ENCODE measurements at regions not wholly inside any gene's neighbourhood (a gene's known extent, or its start where the extent isn't known, plus 50 kb on each side); places are given as distances from the start of the nearest gene placed in this dataset.
"Not testable (repeated sequence)": the region's sequence is repeated elsewhere in the genome, so short reads cannot be mapped to it uniquely, and the experiment has no call there.

GRCh38 chr9:38170155-38170554 lies 101.1 kb upstream of the SHB start:
- DNase-seq (ENCODE audit: low read depth in 4 of 4, low spot score in 3 of 4), result not testable (repeated sequence)

- DNase-seq (ENCODE audit: low read depth in 4 of 4, low spot score in 3 of 4), result no peak
These were observed 97.5 kb upstream of the SHB start for GRCh38 chr9:38166501-38166900.

GRCh38 chr9:38164659-38165221 lies 95.7 kb upstream of the SHB start:
- no peak for DNase-seq (ENCODE audit: low read depth in 4 of 4, low spot score in 3 of 4)

DNA sequence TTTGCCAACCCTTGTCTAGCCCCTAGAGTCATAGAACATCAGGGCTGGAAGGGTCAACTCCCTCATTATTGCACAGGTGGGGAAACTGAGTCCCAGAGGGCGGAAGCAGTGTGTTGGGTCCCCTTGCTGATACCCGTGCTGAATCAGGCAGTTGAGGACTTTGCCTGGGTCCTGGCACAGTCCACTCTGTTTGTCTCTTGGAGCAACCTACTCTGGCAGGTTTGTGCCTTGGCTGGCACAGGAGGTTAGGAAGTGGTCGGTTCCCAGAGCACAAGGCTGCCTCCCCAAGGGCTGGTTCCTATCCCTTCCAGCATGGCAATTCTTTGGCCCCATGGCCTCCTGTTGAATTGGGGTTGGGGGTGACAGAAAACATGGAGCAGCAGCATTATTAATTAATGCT lies 94.5 kb upstream of the SHB start:
- DNase-seq (ENCODE audit: low read depth in 4 of 4, low spot score in 3 of 4), result no peak

DNA sequence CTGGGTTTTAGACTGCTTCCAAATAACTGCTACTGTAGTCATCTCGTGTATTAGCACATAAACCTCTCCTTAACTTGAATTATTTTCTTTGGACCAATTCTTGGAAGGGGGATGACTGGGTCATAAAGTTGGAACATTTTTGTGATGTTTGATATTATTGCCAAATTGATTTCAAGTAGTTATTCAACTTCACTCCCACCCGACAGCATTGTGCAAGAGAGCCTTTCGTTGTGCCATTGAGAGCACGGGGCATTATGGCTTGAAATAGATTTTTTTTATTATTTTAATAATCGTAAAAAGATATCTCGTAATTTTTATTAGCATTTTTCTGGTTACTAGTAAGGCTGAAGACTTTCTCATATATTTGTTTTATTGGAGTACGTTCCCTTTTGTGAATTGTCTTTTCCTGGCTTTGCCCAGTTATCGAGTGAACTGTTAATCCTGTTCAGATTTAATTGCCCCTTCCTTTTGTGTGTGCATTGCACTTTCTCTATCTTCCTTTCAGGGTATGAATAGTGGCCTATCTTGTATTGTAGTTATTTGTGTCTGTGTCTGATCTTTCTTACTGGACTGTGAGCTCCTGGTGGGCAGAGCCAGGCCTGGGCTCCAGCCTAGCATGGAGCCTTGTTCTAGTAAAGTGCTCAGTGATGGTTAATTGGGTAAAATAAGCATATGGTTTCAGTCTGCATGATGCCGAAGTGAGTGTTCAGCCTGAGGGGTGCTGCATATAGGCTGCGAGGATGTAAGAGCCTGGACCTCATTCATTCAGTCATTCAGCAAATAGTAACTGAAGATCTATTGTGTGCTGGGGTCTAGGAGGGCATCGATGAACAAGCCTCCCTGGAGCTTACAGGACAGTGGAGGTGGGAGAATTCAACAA lies 93.5 kb upstream of the SHB start:
- DNase-seq (ENCODE audit: low read depth in 4 of 4, low spot score in 3 of 4), result no peak

- peak in 2 of 4 donors; percentile 26 to 38 for DNase-seq (ENCODE audit: low read depth in 4 of 4, low spot score in 3 of 4)
These were observed 91.7 kb upstream of the SHB start for GRCh38 chr9:38160613-38161215.

DNA sequence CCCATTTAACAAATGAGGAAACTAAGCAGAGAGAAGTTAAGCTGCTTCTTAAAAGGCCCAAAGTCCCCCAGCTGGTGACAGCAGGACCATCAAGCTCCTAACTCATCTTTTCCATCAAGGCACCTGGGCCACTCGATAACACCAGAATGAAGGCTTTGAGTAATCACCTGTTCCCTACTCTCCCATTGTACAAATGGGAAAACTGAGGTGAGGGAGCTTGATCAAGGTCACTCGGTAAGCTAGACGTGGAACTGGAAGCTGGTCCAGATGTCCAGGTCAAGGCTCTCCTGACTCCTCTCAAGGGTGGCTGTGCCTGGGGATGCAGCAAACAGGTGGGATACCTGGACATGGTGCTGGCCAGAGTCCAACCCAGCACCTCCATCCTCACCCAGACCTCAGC lies 90.6 kb upstream of the SHB start:
- no peak for DNase-seq (ENCODE audit: low read depth in 4 of 4, low spot score in 3 of 4)

DNA sequence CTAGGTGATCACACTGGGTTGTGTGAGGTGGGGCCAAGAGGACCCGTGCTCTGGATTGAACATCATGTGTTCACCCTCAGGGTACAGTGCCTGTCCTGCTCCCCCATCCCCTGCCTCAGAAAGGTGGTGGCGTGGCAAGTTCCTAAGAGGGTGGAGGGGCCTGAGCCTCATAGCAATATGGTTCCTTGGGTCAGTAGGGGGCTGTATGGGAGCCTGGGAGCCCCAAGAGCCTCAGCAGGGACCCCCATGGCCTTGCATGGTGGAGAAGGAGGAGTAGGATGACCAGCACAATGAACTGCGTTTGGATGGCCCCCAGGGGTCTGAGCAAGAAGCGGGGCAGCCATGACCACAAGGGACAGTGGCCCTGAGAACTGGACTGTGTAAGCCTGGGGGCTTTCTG lies 89.6 kb upstream of the SHB start:
- DNase-seq (ENCODE audit: low read depth in 4 of 4, low spot score in 3 of 4), result no peak

DNA sequence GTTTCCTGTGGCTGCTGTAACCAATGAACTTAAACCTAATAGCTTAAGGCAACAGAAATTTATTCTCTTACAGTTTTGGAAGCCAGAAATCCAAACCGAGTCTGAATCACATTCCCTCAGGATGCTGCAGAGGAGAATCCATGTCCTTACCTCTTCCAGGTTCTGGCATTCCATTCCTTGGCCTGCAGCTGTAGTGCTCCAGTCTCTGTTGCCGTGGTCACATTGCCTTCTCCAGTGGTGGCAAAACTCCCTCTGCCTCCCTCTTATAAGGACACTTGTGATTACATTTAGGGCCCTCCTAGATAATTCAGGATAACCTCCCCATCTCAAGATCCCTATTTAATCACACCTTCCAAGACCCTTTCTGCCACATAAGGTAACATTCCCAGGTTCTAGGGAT lies 88.7 kb upstream of the SHB start:
- DNase-seq (ENCODE audit: low read depth in 4 of 4, low spot score in 3 of 4), result no peak

GRCh38 chr9:38154501-38155421 lies 85.7 kb upstream of the SHB start:
- no peak for DNase-seq (ENCODE audit: low read depth in 4 of 4, low spot score in 3 of 4)

GRCh38 chr9:38153910-38154291 lies 84.9 kb upstream of the SHB start:
- DNase-seq (ENCODE audit: low read depth in 4 of 4, low spot score in 3 of 4), result no peak

DNA sequence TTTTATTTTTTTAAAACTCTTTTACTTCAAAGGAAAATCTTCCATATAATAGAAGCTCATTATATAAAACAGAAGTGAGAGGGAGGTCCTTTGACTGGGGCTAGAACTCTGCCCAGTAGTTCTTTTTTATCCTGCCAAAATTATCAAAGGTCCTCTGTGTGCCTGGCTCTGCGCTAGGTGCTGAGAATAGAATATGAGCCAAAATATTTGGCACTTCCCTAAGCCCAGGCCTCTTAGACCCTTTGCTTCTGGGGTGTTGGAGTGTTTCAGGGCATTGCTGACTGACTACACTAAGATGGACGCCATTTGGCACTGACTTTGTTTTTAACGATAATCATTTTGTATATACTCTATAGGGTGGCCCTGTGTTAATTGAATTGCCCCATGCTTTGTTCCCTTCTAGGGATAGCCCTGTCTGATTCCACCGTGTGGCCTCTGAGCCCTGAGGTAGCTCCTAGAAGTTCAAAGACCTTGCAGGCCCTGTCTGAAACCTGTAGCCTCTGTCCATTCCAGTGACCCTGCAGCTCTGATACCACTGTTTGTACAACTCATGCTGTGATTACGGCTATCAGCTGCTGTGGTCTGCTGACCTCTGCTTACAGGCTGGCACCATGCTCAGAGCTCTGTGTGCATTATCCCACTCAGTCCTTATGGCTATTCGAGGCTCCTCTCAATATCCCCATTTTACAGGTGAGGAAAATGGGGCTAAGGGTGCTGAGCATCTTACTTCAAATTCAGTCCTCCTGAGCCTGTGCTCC lies 84.3 kb upstream of the SHB start:
- DNase-seq (ENCODE audit: low read depth in 4 of 4, low spot score in 3 of 4), result no peak

GRCh38 chr9:38149647-38150046 lies 80.6 kb upstream of the SHB start:
- DNase-seq (ENCODE audit: low read depth in 4 of 4, low spot score in 3 of 4), result no peak

DNA sequence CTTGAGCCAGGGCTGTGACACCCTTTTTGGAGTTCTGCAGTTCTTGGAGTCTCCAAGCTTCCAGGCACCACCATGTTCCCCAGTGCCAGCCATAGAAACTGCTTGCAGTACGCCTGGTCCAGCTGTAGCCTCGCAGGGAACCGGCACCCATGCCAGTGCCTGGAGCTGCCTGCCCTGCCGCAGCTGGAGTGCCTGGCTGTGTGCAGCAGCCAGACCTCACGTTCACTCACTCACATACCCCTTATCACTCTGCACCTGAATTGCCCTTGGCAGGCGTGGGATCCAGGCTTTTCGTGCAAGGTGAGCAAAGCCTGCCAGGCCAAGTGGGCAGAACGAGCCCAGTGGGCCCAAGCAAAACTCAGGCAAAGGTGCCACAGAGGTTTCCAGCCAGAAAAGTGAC lies 77.8 kb upstream of the SHB start:
- DNase-seq (ENCODE audit: low read depth in 4 of 4, low spot score in 3 of 4), result no peak

DNA sequence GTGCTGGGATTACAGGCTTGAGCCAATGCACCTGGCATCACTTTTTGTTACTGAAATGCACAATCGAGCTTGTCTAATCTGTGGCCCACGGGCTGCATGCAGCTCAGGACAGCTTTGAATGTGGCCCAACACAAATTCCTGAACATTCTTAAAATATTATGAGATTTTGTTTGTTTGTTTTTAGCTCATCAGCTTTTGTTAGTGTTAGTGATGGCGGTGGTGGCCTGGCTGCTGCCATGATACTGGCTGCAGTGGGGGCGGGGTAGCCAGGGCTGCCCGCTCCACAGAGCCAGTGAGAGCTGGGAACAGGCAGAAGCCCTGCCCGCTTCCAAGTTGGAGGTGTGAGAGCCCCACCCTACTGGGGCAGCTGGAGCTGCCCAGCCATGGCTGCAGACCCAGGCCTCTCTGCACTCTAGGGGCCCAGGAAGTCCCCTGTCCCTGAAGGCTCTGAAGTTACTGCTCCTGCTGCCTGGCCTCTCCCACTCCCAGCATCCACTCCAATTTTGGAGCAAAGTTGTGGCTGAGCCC lies 76.6 kb upstream of the SHB start:
- no peak for DNase-seq (ENCODE audit: low read depth in 4 of 4, low spot score in 3 of 4)

DNA sequence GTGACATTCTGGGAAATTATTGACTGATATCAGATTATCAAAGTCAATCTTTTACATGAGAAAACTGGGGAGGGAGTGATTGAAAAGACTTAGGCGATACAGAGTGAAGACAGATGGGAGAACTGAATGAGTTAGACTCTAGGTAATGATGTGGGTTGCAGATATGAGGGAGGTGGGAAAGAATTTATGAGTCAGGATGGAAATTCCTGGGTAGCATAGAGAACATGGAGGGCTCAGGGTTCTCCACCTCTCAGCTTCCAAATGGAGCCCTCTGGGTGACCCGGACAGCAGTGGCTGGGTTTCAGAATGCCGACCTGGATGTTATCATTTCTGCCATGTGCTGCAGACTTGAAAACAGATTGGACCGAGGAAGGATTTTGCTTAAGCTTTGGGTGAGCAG lies 75.4 kb upstream of the SHB start:
- no peak for DNase-seq (ENCODE audit: low read depth in 4 of 4, low spot score in 3 of 4)

DNA sequence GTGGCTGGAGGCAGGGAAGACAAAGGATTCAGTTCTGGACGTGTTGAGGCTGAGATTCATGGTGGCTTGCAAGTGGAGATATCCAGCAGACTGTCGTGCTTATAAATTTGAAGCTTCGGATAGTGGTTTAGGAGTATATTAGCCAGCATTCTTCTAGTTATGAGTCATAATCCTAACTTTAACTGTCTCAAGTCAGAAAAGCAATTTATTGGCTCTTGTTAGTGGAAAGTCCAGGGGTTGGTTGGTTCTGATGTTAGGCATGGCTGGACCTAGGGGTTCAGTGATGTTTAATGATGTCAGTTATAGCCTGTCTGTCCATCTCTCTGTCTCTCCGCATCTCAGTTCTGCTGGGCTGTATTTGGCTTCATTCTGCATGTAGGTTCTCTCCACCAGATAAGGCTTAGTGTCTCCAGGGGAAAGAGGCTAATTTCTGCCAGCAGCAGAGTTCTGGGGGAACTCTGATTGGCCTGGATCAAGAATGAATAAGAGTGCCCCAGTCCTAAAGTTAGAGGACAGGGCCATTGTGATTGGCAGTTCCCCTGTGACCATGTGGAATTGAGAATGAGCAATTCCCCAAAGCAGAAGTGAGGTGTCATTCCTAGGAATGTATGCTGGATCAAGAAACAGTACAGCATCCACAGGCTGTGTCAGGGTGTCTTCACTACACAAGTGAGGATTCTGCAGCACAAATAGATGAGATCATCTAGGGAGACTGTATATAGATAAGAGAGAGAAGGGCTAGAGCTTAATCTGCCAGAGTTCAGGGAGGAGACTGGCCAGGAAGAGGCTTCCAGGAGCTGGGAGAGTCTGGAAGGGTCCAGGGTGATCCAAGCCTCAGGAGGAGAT lies 72.9 kb upstream of the SHB start:
- no peak for DNase-seq (ENCODE audit: low read depth in 4 of 4, low spot score in 3 of 4)

DNA sequence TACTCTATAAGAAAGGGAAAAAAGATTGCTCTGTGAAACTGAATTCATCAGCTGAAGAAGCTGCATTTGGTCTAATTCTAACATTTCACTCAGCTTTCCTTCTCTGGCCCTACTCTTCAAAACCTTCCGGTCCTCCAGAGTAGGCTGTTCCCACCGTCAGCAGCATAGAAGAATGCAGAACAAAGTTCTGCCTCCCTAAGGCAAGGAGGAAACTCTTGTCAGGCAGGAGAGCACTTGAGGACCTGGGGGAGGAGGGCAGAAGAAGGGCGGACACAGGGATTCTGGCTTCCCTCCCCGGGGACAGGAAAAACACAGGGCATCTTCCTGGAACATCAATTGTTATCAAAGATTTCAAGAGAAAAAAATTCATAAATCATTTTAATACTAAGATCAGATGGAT lies 69.2 kb upstream of the SHB start:
- no peak for DNase-seq (ENCODE audit: low read depth in 4 of 4, low spot score in 3 of 4)

- DNase-seq (ENCODE audit: low read depth in 4 of 4, low spot score in 3 of 4), result no peak
These were observed 68.3 kb upstream of the SHB start for GRCh38 chr9:38137342-38137741.

Data from right renal pelvis (tissue), 4 donors.